SK-N-SH treated with all-trans-retinoic acid at 6 μM for 48 hours (cell line): ENCODE measurements at regions not wholly inside any gene's neighbourhood (a gene's known extent, or its start where the extent isn't known, plus 50 kb on each side); places are given as distances from the start of the nearest gene placed in this dataset.

ENCODE experiments used
- ATAC-seq: fragments of 200-7000 bp; cut with Tn5 transposase; 3 replicates; pipeline ENCODE4 v1.9.1; 2020; ENCODE audit warnings: mild to moderate bottlenecking, moderate library complexity
- ARNTL ChIP-seq: fragments of 450-650 bp; formaldehyde crosslinking; IDR thresholded peaks from 2 replicates; pipeline ENCODE4 v1.5.0; 2020; ENCODE audit warnings: low read depth, mild to moderate bottlenecking, moderate library complexity, borderline replicate concordance
- BACH2 ChIP-seq: fragments of 250-450 bp; sonication (Bioruptor Pico); IDR thresholded peaks from 2 replicates; pipeline ENCODE4 v1.9.0; 2021; ENCODE audit warnings: mild to moderate bottlenecking, borderline replicate concordance
- CSDC2 ChIP-seq: fragments of 250-450 bp; sonication (Bioruptor Pico); IDR thresholded peaks from 2 replicates; pipeline ENCODE4 v1.5.0; 2020; ENCODE audit warnings: mild to moderate bottlenecking, moderate library complexity
- ESRRG ChIP-seq: fragments of 250-450 bp; sonication (Bioruptor Pico); IDR thresholded peaks from 2 replicates; pipeline ENCODE4 v1.6.1; 2021; ENCODE audit warnings: mild to moderate bottlenecking
- GLIS3 ChIP-seq: fragments of 250-450 bp; sonication (Bioruptor Pico); IDR thresholded peaks from 2 replicates; pipeline ENCODE4 v1.5.0; 2020; ENCODE audit warnings: mild to moderate bottlenecking, moderate library complexity
- ISL1 ChIP-seq: fragments of 250-450 bp; sonication (Bioruptor Pico); IDR thresholded peaks from 2 replicates; pipeline ENCODE4 v2.1.2; 2022; ENCODE audit warnings: mild to moderate bottlenecking, moderate library complexity
- OSR1 ChIP-seq: fragments of 250-450 bp; sonication (Bioruptor Pico); IDR thresholded peaks from 2 replicates; pipeline ENCODE4 v1.8.0; 2022; ENCODE audit warnings: moderate library complexity, mild to moderate bottlenecking, inconsistent platforms
- POU6F1 ChIP-seq: fragments of 250-450 bp; sonication (Bioruptor Pico); IDR thresholded peaks from 2 replicates; pipeline ENCODE4 v1.8.0; 2021; ENCODE audit warnings: low read depth, mild to moderate bottlenecking, moderate library complexity, borderline replicate concordance
- PPARA ChIP-seq: fragments of 250-450 bp; sonication (Bioruptor Pico); IDR thresholded peaks from 2 replicates; pipeline ENCODE4 v1.5.0; 2020; ENCODE audit warnings: mild to moderate bottlenecking, borderline replicate concordance
- RARB ChIP-seq: fragments of 250-450 bp; sonication (Bioruptor Pico); IDR thresholded peaks from 2 replicates; pipeline ENCODE4 v1.8.0; 2021; ENCODE audit warnings: mild to moderate bottlenecking, moderate library complexity
- TOX ChIP-seq: fragments of 250-450 bp; sonication (Bioruptor Pico); IDR thresholded peaks from 2 replicates; pipeline ENCODE4 v1.8.0; 2021; ENCODE audit warnings: mild to moderate bottlenecking, moderate library complexity, borderline replicate concordance
- TSHZ2 ChIP-seq: fragments of 250-450 bp; sonication (Bioruptor Pico); IDR thresholded peaks from 2 replicates; pipeline ENCODE4 v1.5.0; 2020; ENCODE audit warnings: mild to moderate bottlenecking, moderate library complexity
- ZC3H10 ChIP-seq: fragments of 250-450 bp; sonication (Bioruptor Pico); IDR thresholded peaks from 2 replicates; pipeline ENCODE4 v1.5.1; 2021; ENCODE audit warnings: mild to moderate bottlenecking, moderate library complexity
- ZFP3 ChIP-seq: fragments of 250-450 bp; sonication (Bioruptor Pico); IDR thresholded peaks from 2 replicates; pipeline ENCODE4 v1.5.0; 2020; ENCODE audit warnings: mild to moderate bottlenecking, moderate library complexity
- ZFP30 ChIP-seq: fragments of 450-650 bp; formaldehyde crosslinking; IDR thresholded peaks from 2 replicates; pipeline ENCODE4 v1.5.0; 2022; ENCODE audit warnings: mild to moderate bottlenecking, moderate library complexity
- ZNF565 ChIP-seq: fragments of 450-650 bp; formaldehyde crosslinking; conservative IDR thresholded peaks from 2 replicates; pipeline ENCODE4 v1.5.0; 2020; ENCODE audit warnings: low read depth, mild to moderate bottlenecking, moderate library complexity
- ZNF70 ChIP-seq: fragments of 450-650 bp; formaldehyde crosslinking; IDR thresholded peaks from 2 replicates; pipeline ENCODE4 v1.5.0; 2020; ENCODE audit warnings: mild to moderate bottlenecking, moderate library complexity
- ZNF8 ChIP-seq: fragments of 450-650 bp; formaldehyde crosslinking; IDR thresholded peaks from 2 replicates; pipeline ENCODE4 v1.5.0; 2020; ENCODE audit warnings: mild to moderate bottlenecking, moderate library complexity
- TF ChIP-seq, protein P1 (sequence below): fragments of 250-450 bp; sonication (Bioruptor Pico); IDR thresholded peaks from 2 replicates; pipeline ENCODE4 v1.5.1; 2021; ENCODE audit warnings: mild to moderate bottlenecking, moderate library complexity
- TF ChIP-seq, protein P2 (sequence below): fragments of 250-450 bp; sonication (Bioruptor Pico); IDR thresholded peaks from 2 replicates; pipeline ENCODE4 v1.5.1; 2020; ENCODE audit warnings: low read depth, mild to moderate bottlenecking, moderate library complexity

- no peak for ATAC-seq
- no peak for TF ChIP-seq ZNF70 (CRISPR knock-in tag)
- no peak for TF ChIP-seq ZC3H10
- TF ChIP-seq, all 23 proteins: peak for 0
Observed at GRCh38 chr3:72118628-72119027, 333.7 kb upstream of the PROK2 start.

DNA sequence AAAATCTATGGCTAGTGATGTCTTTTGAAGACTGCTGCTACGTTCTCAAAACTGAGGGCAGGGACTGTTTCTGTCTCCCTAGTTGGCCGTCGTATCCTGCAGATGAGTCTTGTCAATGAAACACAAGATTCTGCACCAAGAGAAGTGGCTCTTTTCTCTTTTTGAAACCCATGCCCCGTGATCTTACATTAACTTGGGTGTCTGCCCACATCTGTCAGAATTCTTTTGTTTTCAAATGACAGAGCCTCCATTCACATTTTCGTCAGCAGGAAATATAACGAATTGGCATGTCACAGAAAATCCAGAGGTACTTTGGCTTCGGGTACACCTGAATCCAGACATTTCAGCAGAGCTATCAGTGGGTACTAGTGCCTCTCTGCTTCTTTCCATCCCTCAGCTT is 331.3 kb upstream of the PROK2 start:
- ATAC-seq = no peak
- TF ChIP-seq ZFP3 = no peak
- TF ChIP-seq, protein P1, sequence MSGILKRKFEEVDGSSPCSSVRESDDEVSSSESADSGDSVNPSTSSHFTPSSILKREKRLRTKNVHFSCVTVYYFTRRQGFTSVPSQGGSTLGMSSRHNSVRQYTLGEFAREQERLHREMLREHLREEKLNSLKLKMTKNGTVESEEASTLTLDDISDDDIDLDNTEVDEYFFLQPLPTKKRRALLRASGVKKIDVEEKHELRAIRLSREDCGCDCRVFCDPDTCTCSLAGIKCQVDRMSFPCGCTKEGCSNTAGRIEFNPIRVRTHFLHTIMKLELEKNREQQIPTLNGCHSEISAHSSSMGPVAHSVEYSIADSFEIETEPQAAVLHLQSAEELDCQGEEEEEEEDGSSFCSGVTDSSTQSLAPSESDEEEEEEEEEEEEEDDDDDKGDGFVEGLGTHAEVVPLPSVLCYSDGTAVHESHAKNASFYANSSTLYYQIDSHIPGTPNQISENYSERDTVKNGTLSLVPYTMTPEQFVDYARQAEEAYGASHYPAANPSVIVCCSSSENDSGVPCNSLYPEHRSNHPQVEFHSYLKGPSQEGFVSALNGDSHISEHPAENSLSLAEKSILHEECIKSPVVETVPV (CRISPR knock-in tag) = no peak
- no peak for TF ChIP-seq GLIS3 (CRISPR knock-in tag)
- no peak for TF ChIP-seq ZFP30 (CRISPR knock-in tag)
- TF ChIP-seq POU6F1 (CRISPR knock-in tag) = no peak
- TF ChIP-seq PPARA = no peak
- no peak for TF ChIP-seq TSHZ2 (CRISPR knock-in tag)
- no peak for TF ChIP-seq ESRRG
- TF ChIP-seq, protein P2, sequence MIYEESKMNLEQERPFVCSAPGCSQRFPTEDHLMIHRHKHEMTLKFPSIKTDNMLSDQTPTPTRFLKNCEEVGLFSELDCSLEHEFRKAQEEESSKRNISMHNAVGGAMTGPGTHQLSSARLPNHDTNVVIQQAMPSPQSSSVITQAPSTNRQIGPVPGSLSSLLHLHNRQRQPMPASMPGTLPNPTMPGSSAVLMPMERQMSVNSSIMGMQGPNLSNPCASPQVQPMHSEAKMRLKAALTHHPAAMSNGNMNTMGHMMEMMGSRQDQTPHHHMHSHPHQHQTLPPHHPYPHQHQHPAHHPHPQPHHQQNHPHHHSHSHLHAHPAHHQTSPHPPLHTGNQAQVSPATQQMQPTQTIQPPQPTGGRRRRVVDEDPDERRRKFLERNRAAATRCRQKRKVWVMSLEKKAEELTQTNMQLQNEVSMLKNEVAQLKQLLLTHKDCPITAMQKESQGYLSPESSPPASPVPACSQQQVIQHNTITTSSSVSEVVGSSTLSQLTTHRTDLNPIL (CRISPR knock-in tag) = no peak
- TF ChIP-seq CSDC2 (CRISPR knock-in tag) = no peak
- TF ChIP-seq OSR1 (CRISPR knock-in tag) = no peak
- TF ChIP-seq RARB (CRISPR knock-in tag) = no peak
- TF ChIP-seq ZNF565 (CRISPR knock-in tag) = no peak
- no peak for TF ChIP-seq ZNF8 (CRISPR knock-in tag)

DNA sequence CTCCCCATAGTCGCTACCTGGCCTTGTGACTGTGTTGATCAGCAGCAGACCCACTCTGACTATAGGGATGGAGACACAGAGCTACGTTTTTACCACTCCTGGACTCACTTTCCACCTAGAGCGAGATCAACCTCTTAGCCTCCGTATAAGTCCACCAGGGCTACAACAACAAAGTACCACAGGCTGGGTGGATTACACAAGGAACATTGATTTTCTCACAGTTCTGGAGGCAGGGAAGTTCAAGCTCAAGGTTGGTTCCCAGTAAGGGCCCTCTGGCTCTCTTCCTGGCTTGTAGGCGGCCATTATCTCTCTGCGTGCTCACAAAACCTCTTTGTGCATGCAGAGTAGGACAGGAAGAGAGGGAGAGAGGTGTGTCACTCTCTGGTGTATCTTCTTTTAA is 330.4 kb upstream of the PROK2 start:
- TF ChIP-seq POU6F1 (CRISPR knock-in tag) (no peak), TSHZ2 (CRISPR knock-in tag) (no peak), ZNF8 (CRISPR knock-in tag) (no peak), TOX (CRISPR knock-in tag) (no peak), BACH2 (CRISPR knock-in tag) (no peak), ISL1 (no peak), GLIS3 (CRISPR knock-in tag) (no peak), ZFP30 (CRISPR knock-in tag) (no peak), RARB (CRISPR knock-in tag) (no peak), ARNTL (CRISPR knock-in tag) (no peak), ZC3H10 (no peak)
- TF ChIP-seq, protein P1 (CRISPR knock-in tag) = no peak
- TF ChIP-seq, protein P2 (CRISPR knock-in tag) = no peak
- no peak for ATAC-seq
